ENCODE measurements at regions not wholly inside any gene's neighbourhood (a gene's known extent, or its start where the extent isn't known, plus 50 kb on each side); places are given as distances from the start of the nearest gene placed in this dataset.

- Histone ChIP-seq H3K4me2 (ENCODE audit: low read length) (no peak overlapping the region), H3F3A (ENCODE audit: insufficient read depth, low read length, poor library complexity, severe bottlenecking) (no peaks in the 10 kb centered on the region), H3K27me3 (ENCODE audit: insufficient read depth, low read depth, low read length) (no peaks in the 10 kb centered on the region), H4K20me1 (ENCODE audit: insufficient read depth) (no peaks in the 10 kb centered on the region), H3K79me2 (replicated peaks; ENCODE audit: insufficient read depth, low read length) (no peaks in the 10 kb centered on the region), H3K36me3 (ENCODE audit: insufficient read depth, low read length) (no peaks in the 10 kb centered on the region), H3K9me3 (ENCODE audit: low read length) (no peaks in the 10 kb centered on the region), H3K27ac (ENCODE audit: low read length) (no peak overlapping the region), H3K9me2 (ENCODE audit: insufficient read depth, low read length) (no peaks in the 10 kb centered on the region), H2AFZ (ENCODE audit: low read depth, low read length) (no peak overlapping the region), H3K4me3 (ENCODE audit: low read length) (no peak overlapping the region), H3K9ac (ENCODE audit: low read length) (no peak overlapping the region)
- TF ChIP-seq POLR2AphosphoS5 (IDR thresholded peaks at IDR 0.05), result no peak
- TF ChIP-seq SMC3 (conservative IDR thresholded peaks at IDR 0.05; ENCODE audit: poor library complexity), result peak; percentile 49
- peak; percentile 39 for TF ChIP-seq RAD21 (conservative IDR thresholded peaks at IDR 0.05)
- TF ChIP-seq, protein P1, sequence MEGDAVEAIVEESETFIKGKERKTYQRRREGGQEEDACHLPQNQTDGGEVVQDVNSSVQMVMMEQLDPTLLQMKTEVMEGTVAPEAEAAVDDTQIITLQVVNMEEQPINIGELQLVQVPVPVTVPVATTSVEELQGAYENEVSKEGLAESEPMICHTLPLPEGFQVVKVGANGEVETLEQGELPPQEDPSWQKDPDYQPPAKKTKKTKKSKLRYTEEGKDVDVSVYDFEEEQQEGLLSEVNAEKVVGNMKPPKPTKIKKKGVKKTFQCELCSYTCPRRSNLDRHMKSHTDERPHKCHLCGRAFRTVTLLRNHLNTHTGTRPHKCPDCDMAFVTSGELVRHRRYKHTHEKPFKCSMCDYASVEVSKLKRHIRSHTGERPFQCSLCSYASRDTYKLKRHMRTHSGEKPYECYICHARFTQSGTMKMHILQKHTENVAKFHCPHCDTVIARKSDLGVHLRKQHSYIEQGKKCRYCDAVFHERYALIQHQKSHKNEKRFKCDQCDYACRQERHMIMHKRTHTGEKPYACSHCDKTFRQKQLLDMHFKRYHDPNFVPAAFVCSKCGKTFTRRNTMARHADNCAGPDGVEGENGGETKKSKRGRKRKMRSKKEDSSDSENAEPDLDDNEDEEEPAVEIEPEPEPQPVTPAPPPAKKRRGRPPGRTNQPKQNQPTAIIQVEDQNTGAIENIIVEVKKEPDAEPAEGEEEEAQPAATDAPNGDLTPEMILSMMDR (IDR thresholded peaks at IDR 0.05; ENCODE audit: poor library complexity, severe bottlenecking), result peak; percentile 33
- TF ChIP-seq, protein P2, sequence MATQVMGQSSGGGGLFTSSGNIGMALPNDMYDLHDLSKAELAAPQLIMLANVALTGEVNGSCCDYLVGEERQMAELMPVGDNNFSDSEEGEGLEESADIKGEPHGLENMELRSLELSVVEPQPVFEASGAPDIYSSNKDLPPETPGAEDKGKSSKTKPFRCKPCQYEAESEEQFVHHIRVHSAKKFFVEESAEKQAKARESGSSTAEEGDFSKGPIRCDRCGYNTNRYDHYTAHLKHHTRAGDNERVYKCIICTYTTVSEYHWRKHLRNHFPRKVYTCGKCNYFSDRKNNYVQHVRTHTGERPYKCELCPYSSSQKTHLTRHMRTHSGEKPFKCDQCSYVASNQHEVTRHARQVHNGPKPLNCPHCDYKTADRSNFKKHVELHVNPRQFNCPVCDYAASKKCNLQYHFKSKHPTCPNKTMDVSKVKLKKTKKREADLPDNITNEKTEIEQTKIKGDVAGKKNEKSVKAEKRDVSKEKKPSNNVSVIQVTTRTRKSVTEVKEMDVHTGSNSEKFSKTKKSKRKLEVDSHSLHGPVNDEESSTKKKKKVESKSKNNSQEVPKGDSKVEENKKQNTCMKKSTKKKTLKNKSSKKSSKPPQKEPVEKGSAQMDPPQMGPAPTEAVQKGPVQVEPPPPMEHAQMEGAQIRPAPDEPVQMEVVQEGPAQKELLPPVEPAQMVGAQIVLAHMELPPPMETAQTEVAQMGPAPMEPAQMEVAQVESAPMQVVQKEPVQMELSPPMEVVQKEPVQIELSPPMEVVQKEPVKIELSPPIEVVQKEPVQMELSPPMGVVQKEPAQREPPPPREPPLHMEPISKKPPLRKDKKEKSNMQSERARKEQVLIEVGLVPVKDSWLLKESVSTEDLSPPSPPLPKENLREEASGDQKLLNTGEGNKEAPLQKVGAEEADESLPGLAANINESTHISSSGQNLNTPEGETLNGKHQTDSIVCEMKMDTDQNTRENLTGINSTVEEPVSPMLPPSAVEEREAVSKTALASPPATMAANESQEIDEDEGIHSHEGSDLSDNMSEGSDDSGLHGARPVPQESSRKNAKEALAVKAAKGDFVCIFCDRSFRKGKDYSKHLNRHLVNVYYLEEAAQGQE (IDR thresholded peaks at IDR 0.05; ENCODE audit: borderline replicate concordance), result no peak
Observed at GRCh38 chr6:74087899-74088298, 391.9 kb downstream of the CD109 start.

DNA sequence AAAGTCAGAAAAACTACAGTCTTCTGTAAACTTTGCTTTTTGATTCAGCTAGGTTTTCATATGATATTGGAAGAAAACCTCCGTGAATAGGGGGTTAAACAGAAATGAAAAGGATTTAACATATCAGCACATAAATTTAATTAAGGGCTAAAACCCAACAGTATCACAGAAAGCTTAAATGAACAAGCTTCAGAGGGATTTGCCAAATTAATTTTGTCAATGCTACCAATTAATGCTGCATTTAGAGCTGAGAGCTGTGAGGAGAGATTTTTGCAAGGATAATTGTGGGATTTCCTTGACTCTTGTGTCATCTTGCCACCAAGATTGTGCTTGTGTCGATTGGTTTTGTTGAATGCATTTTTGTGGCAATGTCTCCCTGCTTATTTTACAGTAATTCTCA lies 379.9 kb downstream of the CD109 start:
- Histone ChIP-seq H4K20me1 (ENCODE audit: insufficient read depth) (no peaks in the 10 kb centered on the region), H3K36me3 (ENCODE audit: insufficient read depth, low read length) (no peaks in the 10 kb centered on the region), H3K4me2 (ENCODE audit: low read length) (no peak overlapping the region), H2AFZ (ENCODE audit: low read depth, low read length) (no peak overlapping the region), H3F3A (ENCODE audit: insufficient read depth, low read length, poor library complexity, severe bottlenecking) (no peaks in the 10 kb centered on the region), H3K27ac (ENCODE audit: low read length) (no peak overlapping the region), H3K9me3 (ENCODE audit: low read length) (no peaks in the 10 kb centered on the region), H3K79me2 (replicated peaks; ENCODE audit: insufficient read depth, low read length) (no peaks in the 10 kb centered on the region), H3K27me3 (ENCODE audit: insufficient read depth, low read depth, low read length) (no peaks in the 10 kb centered on the region), H3K4me3 (ENCODE audit: low read length) (no peak overlapping the region), H3K9ac (ENCODE audit: low read length) (no peak overlapping the region), H3K9me2 (ENCODE audit: insufficient read depth, low read length) (no peaks in the 10 kb centered on the region)
- TF ChIP-seq, protein P2 (IDR thresholded peaks at IDR 0.05; ENCODE audit: borderline replicate concordance), result no peak
- TF ChIP-seq EZH2 (IDR thresholded peaks at IDR 0.05; ENCODE audit: borderline replicate concordance, insufficient read depth, low read length, poor library complexity, severe bottlenecking) (no peak), TAF1 (IDR thresholded peaks at IDR 0.05; ENCODE audit: low read depth) (no peak), SMC3 (conservative IDR thresholded peaks at IDR 0.05; ENCODE audit: poor library complexity) (no peak), POLR2AphosphoS5 (IDR thresholded peaks at IDR 0.05) (no peak), RAD21 (conservative IDR thresholded peaks at IDR 0.05) (no peak), EP300 (conservative IDR thresholded peaks at IDR 0.05; ENCODE audit: poor library complexity, severe bottlenecking) (no peak), MXI1 (conservative IDR thresholded peaks at IDR 0.05; ENCODE audit: poor library complexity, severe bottlenecking) (no peak)
- TF ChIP-seq, protein P1 (IDR thresholded peaks at IDR 0.05; ENCODE audit: poor library complexity, severe bottlenecking), result no peak

Data from neural cell (in vitro differentiated cells).